ENCODE measurements at regions not wholly inside any gene's neighbourhood (a gene's known extent, or its start where the extent isn't known, plus 50 kb on each side); places are given as distances from the start of the nearest gene placed in this dataset.

GRCh38 chr15:54884312-54884711, 312.4 kb downstream of the RSL24D1 start:
- TF ChIP-seq POLR2A (IDR thresholded peaks at IDR 0.05; ENCODE audit: low read length) = no peak
- TF ChIP-seq RAD21 (conservative IDR thresholded peaks at IDR 0.05 in 1 of 2, IDR thresholded peaks at IDR 0.05 in 1 of 2) = no peak
- TF ChIP-seq REST (IDR thresholded peaks at IDR 0.05) = no peak
- no peak for TF ChIP-seq CHD2 (IDR thresholded peaks at IDR 0.05; ENCODE audit: low read length, partially characterized antibody)
- TF ChIP-seq, protein P1, sequence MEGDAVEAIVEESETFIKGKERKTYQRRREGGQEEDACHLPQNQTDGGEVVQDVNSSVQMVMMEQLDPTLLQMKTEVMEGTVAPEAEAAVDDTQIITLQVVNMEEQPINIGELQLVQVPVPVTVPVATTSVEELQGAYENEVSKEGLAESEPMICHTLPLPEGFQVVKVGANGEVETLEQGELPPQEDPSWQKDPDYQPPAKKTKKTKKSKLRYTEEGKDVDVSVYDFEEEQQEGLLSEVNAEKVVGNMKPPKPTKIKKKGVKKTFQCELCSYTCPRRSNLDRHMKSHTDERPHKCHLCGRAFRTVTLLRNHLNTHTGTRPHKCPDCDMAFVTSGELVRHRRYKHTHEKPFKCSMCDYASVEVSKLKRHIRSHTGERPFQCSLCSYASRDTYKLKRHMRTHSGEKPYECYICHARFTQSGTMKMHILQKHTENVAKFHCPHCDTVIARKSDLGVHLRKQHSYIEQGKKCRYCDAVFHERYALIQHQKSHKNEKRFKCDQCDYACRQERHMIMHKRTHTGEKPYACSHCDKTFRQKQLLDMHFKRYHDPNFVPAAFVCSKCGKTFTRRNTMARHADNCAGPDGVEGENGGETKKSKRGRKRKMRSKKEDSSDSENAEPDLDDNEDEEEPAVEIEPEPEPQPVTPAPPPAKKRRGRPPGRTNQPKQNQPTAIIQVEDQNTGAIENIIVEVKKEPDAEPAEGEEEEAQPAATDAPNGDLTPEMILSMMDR (IDR thresholded peaks at IDR 0.05) = no peak
- no peak for TF ChIP-seq ZFP36 (IDR thresholded peaks at IDR 0.05; ENCODE audit: borderline replicate concordance, partially characterized antibody)
- TF ChIP-seq KDM5A (IDR thresholded peaks at IDR 0.05) = no peak
- TF ChIP-seq, protein P2, sequence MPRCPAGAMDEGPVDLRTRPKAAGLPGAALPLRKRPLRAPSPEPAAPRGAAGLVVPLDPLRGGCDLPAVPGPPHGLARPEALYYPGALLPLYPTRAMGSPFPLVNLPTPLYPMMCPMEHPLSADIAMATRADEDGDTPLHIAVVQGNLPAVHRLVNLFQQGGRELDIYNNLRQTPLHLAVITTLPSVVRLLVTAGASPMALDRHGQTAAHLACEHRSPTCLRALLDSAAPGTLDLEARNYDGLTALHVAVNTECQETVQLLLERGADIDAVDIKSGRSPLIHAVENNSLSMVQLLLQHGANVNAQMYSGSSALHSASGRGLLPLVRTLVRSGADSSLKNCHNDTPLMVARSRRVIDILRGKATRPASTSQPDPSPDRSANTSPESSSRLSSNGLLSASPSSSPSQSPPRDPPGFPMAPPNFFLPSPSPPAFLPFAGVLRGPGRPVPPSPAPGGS (IDR thresholded peaks at IDR 0.05) = no peak
- TF ChIP-seq, protein P3, sequence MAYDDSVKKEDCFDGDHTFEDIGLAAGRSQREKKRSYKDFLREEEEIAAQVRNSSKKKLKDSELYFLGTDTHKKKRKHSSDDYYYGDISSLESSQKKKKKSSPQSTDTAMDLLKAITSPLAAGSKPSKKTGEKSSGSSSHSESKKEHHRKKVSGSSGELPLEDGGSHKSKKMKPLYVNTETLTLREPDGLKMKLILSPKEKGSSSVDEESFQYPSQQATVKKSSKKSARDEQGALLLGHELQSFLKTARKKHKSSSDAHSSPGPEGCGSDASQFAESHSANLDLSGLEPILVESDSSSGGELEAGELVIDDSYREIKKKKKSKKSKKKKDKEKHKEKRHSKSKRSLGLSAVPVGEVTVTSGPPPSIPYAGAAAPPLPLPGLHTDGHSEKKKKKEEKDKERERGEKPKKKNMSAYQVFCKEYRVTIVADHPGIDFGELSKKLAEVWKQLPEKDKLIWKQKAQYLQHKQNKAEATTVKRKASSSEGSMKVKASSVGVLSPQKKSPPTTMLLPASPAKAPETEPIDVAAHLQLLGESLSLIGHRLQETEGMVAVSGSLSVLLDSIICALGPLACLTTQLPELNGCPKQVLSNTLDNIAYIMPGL (CRISPR knock-in tag; IDR thresholded peaks at IDR 0.05; ENCODE audit: borderline replicate concordance) = no peak
- TF ChIP-seq, protein P4, sequence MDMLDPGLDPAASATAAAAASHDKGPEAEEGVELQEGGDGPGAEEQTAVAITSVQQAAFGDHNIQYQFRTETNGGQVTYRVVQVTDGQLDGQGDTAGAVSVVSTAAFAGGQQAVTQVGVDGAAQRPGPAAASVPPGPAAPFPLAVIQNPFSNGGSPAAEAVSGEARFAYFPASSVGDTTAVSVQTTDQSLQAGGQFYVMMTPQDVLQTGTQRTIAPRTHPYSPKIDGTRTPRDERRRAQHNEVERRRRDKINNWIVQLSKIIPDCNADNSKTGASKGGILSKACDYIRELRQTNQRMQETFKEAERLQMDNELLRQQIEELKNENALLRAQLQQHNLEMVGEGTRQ (IDR thresholded peaks at IDR 0.05) = no peak
- no peak for TF ChIP-seq CEBPB (IDR thresholded peaks at IDR 0.05)

Measured in A549 (cell line).